GM12878 (cell line): ENCODE measurements at regions not wholly inside any gene's neighbourhood (a gene's known extent, or its start where the extent isn't known, plus 50 kb on each side); places are given as distances from the start of the nearest gene placed in this dataset.

Source experiments
- ATAC-seq: fragments of 200-7000 bp; cut with Tn5 transposase; 3 replicates; pipeline ENCODE4 v1.9.1; 2020; ENCODE audit warnings: mild to moderate bottlenecking, moderate library complexity
- BruUV-seq: library from RNA; stranded (reverse); fragments of 400-500 nt; replicated peaks from 2 replicates; lab custom pipeline; 2021; lab: Mats Ljungman, UMichigan
- CTCF ChIA-PET: fragments of 300-600 bp; sonication (Branson Sonifier 250); formaldehyde crosslinking; extraction: SDS; loops from one replicate; lab custom pipeline; 2021; ENCODE audit warnings: inconsistent platforms; lab: Yijun Ruan, JAX
- POLR2A ChIA-PET: fragments of 350-600 bp; formaldehyde crosslinking; extraction: SDS; loops from one replicate; lab custom pipeline; 2021; ENCODE audit warnings: inconsistent platforms; lab: Charles Lee
- RAD21 ChIA-PET: fragments of 300-600 bp; sonication (Branson Sonifier 250); formaldehyde crosslinking; loops from one replicate; lab custom pipeline; 2023; ENCODE audit warnings: antibody characterized with exemption; ENCODE audit not compliant: unreplicated experiment; lab: Charles Lee
- SMC1A ChIA-PET: fragments of 300-600 bp; sonication (Branson Sonifier 250); formaldehyde crosslinking; loops from one replicate; lab custom pipeline; 2023; ENCODE audit not compliant: unreplicated experiment, uncharacterized antibody; lab: Charles Lee
- DNase-seq: peaks from one replicate; pipeline ENCODE4 v3.0.0-alpha.2; 2011; ENCODE audit warnings: low read depth, low spot score
- FAIRE-seq: peaks from 3 replicates; lab custom pipeline; 2011; peaks lifted over from hg19 to GRCh38; lab: Jason Lieb, UNC
- H2AFZ ChIP-seq: 2 replicates; pipeline ENCODE4 v1.6.0; 2011; ENCODE audit warnings: low read depth, low read length, control low read depth; ENCODE audit not compliant: control insufficient read depth
- H3K27ac ChIP-seq: 2 replicates; pipeline ENCODE4 v1.5.1; 2011; ENCODE audit warnings: control low read depth; ENCODE audit not compliant: control insufficient read depth, insufficient read depth
- H3K27me3 ChIP-seq, 2 experiments: replicated peaks in 1 of 2; 2 replicates each; pipeline versions ENCODE4 v1.6.0 to v1.6.1; 2011; ENCODE audit warnings: low read length in 1 of 2; ENCODE audit not compliant: control insufficient read depth in 2 of 2, insufficient read depth in 2 of 2
- H3K36me3 ChIP-seq, 2 experiments: 2 replicates each; pipeline ENCODE4 v1.5.1; 2011; ENCODE audit warnings: low read length in 1 of 2; ENCODE audit not compliant: control insufficient read depth in 2 of 2, insufficient read depth in 2 of 2
- H3K4me1 ChIP-seq: 2 replicates; pipeline ENCODE4 v1.6.1; 2011; ENCODE audit warnings: mild to moderate bottlenecking, low read length, moderate library complexity, mixed read lengths; ENCODE audit not compliant: control insufficient read depth, insufficient read depth
- H3K4me2 ChIP-seq: 2 replicates; pipeline ENCODE4 v1.6.0; 2011; ENCODE audit warnings: control low read depth; ENCODE audit not compliant: control insufficient read depth, insufficient read depth
- H3K4me3 ChIP-seq: fragments of 200-600 bp; sonication (generic); 2 replicates; pipeline ENCODE4 v1.5.1; 2016
- H3K79me2 ChIP-seq: 2 replicates; pipeline ENCODE4 v1.6.0; 2011; ENCODE audit warnings: low read length; ENCODE audit not compliant: control insufficient read depth, insufficient read depth
- H3K9ac ChIP-seq: 2 replicates; pipeline ENCODE4 v1.8.0; 2011; ENCODE audit warnings: low read length, control low read depth, mixed read lengths; ENCODE audit not compliant: control insufficient read depth, insufficient read depth
- H3K9me3 ChIP-seq: replicated peaks from 3 replicates; pipeline ENCODE4 v1.5.1; 2011; ENCODE audit warnings: mild to moderate bottlenecking, low read length; ENCODE audit not compliant: control insufficient read depth, insufficient read depth
- H4K20me1 ChIP-seq: 2 replicates; pipeline ENCODE4 v1.6.0; 2011; ENCODE audit not compliant: control insufficient read depth, insufficient read depth
- ATF7 ChIP-seq: fragments of 450-650 bp; IDR thresholded peaks from 2 replicates; pipeline ENCODE4 v1.6.1; 2016; ENCODE audit warnings: low read depth, mild to moderate bottlenecking
- BHLHE40 ChIP-seq, 2 experiments: fragments of 450-650 bp in 1 of 2; IDR thresholded peaks; 2 replicates each; pipeline ENCODE4 v1.6.1; 2011 to 2017; ENCODE audit warnings: low read depth in 2 of 2, borderline replicate concordance in 1 of 2, improper control_type of control experiment in 1 of 2, low read length in 1 of 2, mild to moderate bottlenecking in 1 of 2
- CHD1 ChIP-seq: IDR thresholded peaks from 2 replicates; pipeline ENCODE4 v1.6.1; 2012; ENCODE audit warnings: low read depth, low read length, improper control_type of control experiment
- EZH2 ChIP-seq: IDR thresholded peaks from 2 replicates; pipeline ENCODE4 v1.6.1; 2012; ENCODE audit warnings: low read depth, mild to moderate bottlenecking, control low read depth, inconsistent platforms, low read length, borderline replicate concordance; ENCODE audit not compliant: control insufficient read depth
- RUNX3 ChIP-seq: IDR thresholded peaks from 2 replicates; pipeline ENCODE4 v1.6.1; 2012; ENCODE audit warnings: low read length, inconsistent platforms
- WGBS: methylation state at CpG from one replicate; pipeline ENCODE4 v1.1.6; 2016; ENCODE audit warnings: low lambda C conversion rate; ENCODE audit not compliant: insufficient replicate concordance, insufficient coverage; ENCODE audit errors: missing lambda C conversion rate; 5-methylcytosine and 5-hydroxymethylcytosine counted together
- in situ Hi-C: fragments of 300-500 bp; cut with MboI; formaldehyde crosslinking; loops from 9 replicates; pipeline ENCODE4 v1.14.3; 2018; ENCODE audit warnings: mixed read lengths
- intact Hi-C: fragments of 100-400 bp; cut with micrococcal nuclease; formaldehyde crosslinking; loops from one replicate; pipeline ENCODE4 v1.14.2; 2022; ENCODE audit not compliant: unreplicated experiment
- TF ChIP-seq, protein P1 (sequence below): IDR thresholded peaks from 2 replicates; pipeline ENCODE4 v1.6.1; 2012; ENCODE audit warnings: mild to moderate bottlenecking, low read depth, low read length

GRCh38 chr17:79515646-79516571, 94.9 kb downstream of the RBFOX3 start:
- H3K79me2 ChIP-seq, result no peaks in the 10 kb centered on the region
- no peak overlapping the region for H3K4me2 ChIP-seq
- no TSS peak for BruUV-seq
- no peak overlapping the region for H3K9ac ChIP-seq
- ChIA-PET RAD21 (no interaction called here), SMC1A (no interaction called here), CTCF (no interaction called here), POLR2A (no interaction called here)
- no peak overlapping the region for H3K27ac ChIP-seq
- no peak overlapping the region for H3K4me3 ChIP-seq
- ATAC-seq (no peak), FAIRE-seq (no peak), DNase-seq (no peak)
- no peaks in the 10 kb centered on the region for H4K20me1 ChIP-seq
- H3K36me3 ChIP-seq, result no peaks in the 10 kb centered on the region
- peaks cover 4 to 5% of the 10 kb centered on the region in 2 experiments; a peak in 3 of 4 replicates for H3K27me3 ChIP-seq
- WGBS, result 27% methylated on average over 21 of the region's 21 CpGs
- no peak overlapping the region for H2AFZ ChIP-seq
- H3K9me3 ChIP-seq, result no peaks in the 10 kb centered on the region; the same call in 2 of the 3 replicates
- no peaks in the 10 kb centered on the region for H3K4me1 ChIP-seq
- in situ Hi-C loops, result no loop called here
- TF ChIP-seq EZH2 (no peak), ATF7 (no peak), RUNX3 (no peak), BHLHE40 (IDR thresholded peaks at IDR 0.05; ENCODE audit: borderline replicate concordance in 1 of 2, low read depth in 2 of 2, low read length in 1 of 2) (no peak), CHD1 (no peak)
- TF ChIP-seq, protein P1, sequence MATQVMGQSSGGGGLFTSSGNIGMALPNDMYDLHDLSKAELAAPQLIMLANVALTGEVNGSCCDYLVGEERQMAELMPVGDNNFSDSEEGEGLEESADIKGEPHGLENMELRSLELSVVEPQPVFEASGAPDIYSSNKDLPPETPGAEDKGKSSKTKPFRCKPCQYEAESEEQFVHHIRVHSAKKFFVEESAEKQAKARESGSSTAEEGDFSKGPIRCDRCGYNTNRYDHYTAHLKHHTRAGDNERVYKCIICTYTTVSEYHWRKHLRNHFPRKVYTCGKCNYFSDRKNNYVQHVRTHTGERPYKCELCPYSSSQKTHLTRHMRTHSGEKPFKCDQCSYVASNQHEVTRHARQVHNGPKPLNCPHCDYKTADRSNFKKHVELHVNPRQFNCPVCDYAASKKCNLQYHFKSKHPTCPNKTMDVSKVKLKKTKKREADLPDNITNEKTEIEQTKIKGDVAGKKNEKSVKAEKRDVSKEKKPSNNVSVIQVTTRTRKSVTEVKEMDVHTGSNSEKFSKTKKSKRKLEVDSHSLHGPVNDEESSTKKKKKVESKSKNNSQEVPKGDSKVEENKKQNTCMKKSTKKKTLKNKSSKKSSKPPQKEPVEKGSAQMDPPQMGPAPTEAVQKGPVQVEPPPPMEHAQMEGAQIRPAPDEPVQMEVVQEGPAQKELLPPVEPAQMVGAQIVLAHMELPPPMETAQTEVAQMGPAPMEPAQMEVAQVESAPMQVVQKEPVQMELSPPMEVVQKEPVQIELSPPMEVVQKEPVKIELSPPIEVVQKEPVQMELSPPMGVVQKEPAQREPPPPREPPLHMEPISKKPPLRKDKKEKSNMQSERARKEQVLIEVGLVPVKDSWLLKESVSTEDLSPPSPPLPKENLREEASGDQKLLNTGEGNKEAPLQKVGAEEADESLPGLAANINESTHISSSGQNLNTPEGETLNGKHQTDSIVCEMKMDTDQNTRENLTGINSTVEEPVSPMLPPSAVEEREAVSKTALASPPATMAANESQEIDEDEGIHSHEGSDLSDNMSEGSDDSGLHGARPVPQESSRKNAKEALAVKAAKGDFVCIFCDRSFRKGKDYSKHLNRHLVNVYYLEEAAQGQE, result no peak
- intact Hi-C loops, result no loop called here
